ENCODE measurements at regions not wholly inside any gene's neighbourhood (a gene's known extent, or its start where the extent isn't known, plus 50 kb on each side); places are given as distances from the start of the nearest gene placed in this dataset.

DNA sequence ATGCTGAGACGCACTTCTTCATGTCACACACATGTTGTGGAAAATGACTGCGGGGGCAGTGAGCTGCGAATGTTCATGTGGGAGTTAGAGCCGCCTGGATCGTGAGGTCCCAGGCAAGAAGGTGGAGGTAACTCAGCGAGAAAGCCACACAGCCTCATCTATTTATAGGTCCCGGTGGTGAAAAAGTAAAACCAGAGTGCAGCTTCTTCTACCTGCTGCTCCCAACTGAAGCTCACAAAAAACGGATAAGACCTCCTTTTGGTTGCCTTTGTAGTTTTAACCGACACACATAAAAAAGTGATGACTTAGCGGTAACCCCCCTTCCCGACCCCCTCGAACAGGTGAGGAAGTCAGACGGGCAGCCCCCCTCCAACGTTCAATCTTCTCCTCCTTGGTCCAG, 276.9 kb downstream of the GATA3 start:
- TF ChIP-seq CREB1 (IDR thresholded peaks at IDR 0.05; ENCODE audit: low read depth) (no peak), CEBPB (IDR thresholded peaks at IDR 0.05) (no peak), FOXM1 (IDR thresholded peaks at IDR 0.05; ENCODE audit: borderline replicate concordance, low read depth) (no peak), TAF1 (IDR thresholded peaks at IDR 0.05; ENCODE audit: low read depth) (no peak), YY1 (IDR thresholded peaks at IDR 0.05; ENCODE audit: low read depth) (no peak), TCF12 (IDR thresholded peaks at IDR 0.05; ENCODE audit: low read depth) (no peak), EGR1 (IDR thresholded peaks at IDR 0.05) (no peak), NFIC (IDR thresholded peaks at IDR 0.05) (no peak), MAX (IDR thresholded peaks at IDR 0.05) (no peak)
